Gastroesophageal sphincter (tissue), 4 donors: ENCODE measurements at regions not wholly inside any gene's neighbourhood (a gene's known extent, or its start where the extent isn't known, plus 50 kb on each side); places are given as distances from the start of the nearest gene placed in this dataset.

ENCODE experiments used
- ATAC-seq: fragments of 150-250 bp; one replicate; pipeline ENCODE4 v1.9.1; 2016; ENCODE audit warnings: mild to moderate bottlenecking, moderate library complexity
- H3K27ac ChIP-seq, 4 donors: fragments of 200-600 bp; sonication (generic) in 3 of 4; 1 replicate in 3 of 4; 2 replicates in 1 of 4; pipeline ENCODE4 v1.5.1; 2016 to 2019
- H3K27me3 ChIP-seq: fragments of 200-600 bp; sonication (generic); one replicate; pipeline ENCODE4 v1.5.1; 2019
- H3K36me3 ChIP-seq, 2 donors: fragments of 200-600 bp; sonication (generic); one replicate each; pipeline ENCODE4 v1.5.1; 2019; ENCODE audit warnings: control low read depth in 1 of 2
- H3K4me1 ChIP-seq, 3 donors: fragments of 200-600 bp; sonication (generic); 1 replicate in 2 of 3; 2 replicates in 1 of 3; pipeline ENCODE4 v1.5.1; 2016 to 2019; ENCODE audit warnings: control low read depth in 2 of 3
- H3K4me3 ChIP-seq, 2 donors: fragments of 200-600 bp; sonication (generic); one replicate each; pipeline ENCODE4 v1.5.1; 2019; ENCODE audit warnings: mild to moderate bottlenecking in 1 of 2, moderate library complexity in 1 of 2
- H3K9me3 ChIP-seq, 3 donors: fragments of 200-600 bp; sonication (generic); one replicate each; pipeline ENCODE4 v1.5.1; 2017 to 2019; ENCODE audit warnings: control low read depth in 2 of 3
- EP300 ChIP-seq: sonication (generic); formaldehyde crosslinking; IDR thresholded peaks from one replicate; pipeline ENCODE4 v1.6.1; 2017; ENCODE audit warnings: antibody characterized with exemption, mild to moderate bottlenecking
- POLR2A ChIP-seq, 2 donors: fragments of 450-650 bp; IDR thresholded peaks; one replicate each; pipeline ENCODE4 v1.6.1; 2017; ENCODE audit warnings: antibody characterized with exemption in 2 of 2, mild to moderate bottlenecking in 2 of 2, moderate library complexity in 1 of 2
- POLR2AphosphoS5 ChIP-seq: sonication (generic); formaldehyde crosslinking; IDR thresholded peaks from one replicate; pipeline ENCODE4 v1.6.1; 2017; ENCODE audit warnings: antibody characterized with exemption
- WGBS, 2 donors: methylation state at CpG; one replicate each; pipeline ENCODE4 v1.1.5; 2018; ENCODE audit warnings: low coverage in 1 of 2; 5-methylcytosine and 5-hydroxymethylcytosine counted together
- TF ChIP-seq, protein P1 (sequence below), 4 experiments: fragments of 200-600 bp in 2 of 4; fragments of 450-650 bp in 2 of 4; sonication (generic) in 1 of 4; IDR thresholded peaks; one replicate each; pipeline ENCODE4 v1.5.1; 2017 to 2019; ENCODE audit warnings: antibody characterized with exemption in 4 of 4, mild to moderate bottlenecking in 2 of 4, moderate library complexity in 2 of 4

DNA sequence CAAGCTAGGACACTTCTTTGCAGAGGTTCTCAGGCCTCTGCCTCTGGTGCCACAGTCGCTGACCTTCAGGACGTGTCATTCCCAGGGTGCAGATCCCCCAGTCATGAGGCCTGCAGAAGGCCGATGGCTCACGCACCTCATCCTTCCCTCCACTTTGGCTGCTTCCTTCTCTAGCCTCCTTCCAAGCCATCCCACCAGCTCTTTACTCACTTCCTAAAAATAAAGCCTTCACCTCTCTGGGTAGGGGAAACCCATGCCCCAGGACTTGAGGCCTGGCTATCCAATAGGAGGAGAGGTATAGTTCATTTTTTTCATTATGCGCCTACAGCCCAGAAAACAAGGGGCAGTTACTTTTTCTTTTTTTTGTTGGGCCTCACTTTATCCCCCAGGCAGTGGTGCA lies 91.4 kb downstream of the B3GNT2 start:
- H3K4me3 ChIP-seq = no peak overlapping the region
- ATAC-seq = no peak
- 100% methylated on average over 1 of the region's 5 CpGs; no CpG with 5 or more reads in 1 of the 2 donors for WGBS, 2 donors
- H3K4me1 ChIP-seq = peaks cover 0 to 24% (median 0%) of the 10 kb centered on the region in 3 donors
- no peaks in the 10 kb centered on the region for H3K27me3 ChIP-seq
- no peaks in the 10 kb centered on the region for H3K36me3 ChIP-seq
- no peak for TF ChIP-seq EP300
- no peak for TF ChIP-seq POLR2A (IDR thresholded peaks at IDR 0.05)
- TF ChIP-seq POLR2AphosphoS5 = no peak
- TF ChIP-seq, protein P1, sequence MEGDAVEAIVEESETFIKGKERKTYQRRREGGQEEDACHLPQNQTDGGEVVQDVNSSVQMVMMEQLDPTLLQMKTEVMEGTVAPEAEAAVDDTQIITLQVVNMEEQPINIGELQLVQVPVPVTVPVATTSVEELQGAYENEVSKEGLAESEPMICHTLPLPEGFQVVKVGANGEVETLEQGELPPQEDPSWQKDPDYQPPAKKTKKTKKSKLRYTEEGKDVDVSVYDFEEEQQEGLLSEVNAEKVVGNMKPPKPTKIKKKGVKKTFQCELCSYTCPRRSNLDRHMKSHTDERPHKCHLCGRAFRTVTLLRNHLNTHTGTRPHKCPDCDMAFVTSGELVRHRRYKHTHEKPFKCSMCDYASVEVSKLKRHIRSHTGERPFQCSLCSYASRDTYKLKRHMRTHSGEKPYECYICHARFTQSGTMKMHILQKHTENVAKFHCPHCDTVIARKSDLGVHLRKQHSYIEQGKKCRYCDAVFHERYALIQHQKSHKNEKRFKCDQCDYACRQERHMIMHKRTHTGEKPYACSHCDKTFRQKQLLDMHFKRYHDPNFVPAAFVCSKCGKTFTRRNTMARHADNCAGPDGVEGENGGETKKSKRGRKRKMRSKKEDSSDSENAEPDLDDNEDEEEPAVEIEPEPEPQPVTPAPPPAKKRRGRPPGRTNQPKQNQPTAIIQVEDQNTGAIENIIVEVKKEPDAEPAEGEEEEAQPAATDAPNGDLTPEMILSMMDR (IDR thresholded peaks at IDR 0.05) = no peak
- no peak overlapping the region for H3K27ac ChIP-seq
- H3K9me3 ChIP-seq = peaks cover 0 to 15% (median 0%) of the 10 kb centered on the region in 3 donors

DNA sequence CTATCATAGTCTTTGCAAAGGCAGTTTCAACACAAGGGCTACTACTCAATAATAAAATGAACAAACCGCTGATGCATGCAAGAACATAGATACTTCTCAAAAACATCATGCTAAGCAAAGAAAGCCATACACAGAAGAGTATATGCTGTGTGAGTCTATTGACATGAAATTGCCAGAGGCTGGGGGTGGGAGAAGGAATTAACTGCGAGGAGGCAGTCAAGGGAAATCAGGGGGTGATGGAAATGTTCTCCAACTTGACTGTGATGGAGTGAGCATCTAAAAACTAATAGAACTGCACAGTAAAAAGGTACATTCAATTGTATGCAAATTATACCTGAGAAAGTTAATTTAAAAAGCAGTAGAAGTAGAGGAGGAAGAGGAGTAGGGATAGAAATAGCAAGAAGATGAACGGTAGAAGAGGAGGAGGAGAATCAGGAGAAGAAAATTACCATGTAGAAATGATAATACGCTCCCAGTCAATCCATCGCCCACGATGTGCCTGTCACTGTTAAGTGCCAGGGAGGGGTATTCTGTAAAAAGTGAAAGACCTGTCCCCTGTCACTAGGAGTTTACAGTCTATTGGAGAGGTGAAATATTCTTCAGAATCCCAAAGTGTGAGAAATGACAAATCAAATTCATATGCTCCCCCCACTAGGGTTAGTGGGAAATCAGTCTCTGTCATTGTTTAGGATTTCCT lies 90.3 kb downstream of the B3GNT2 start:
- ATAC-seq = no peak
- Histone ChIP-seq H3K4me1 (peaks cover 0 to 15% (median 0%) of the 10 kb centered on the region in 3 donors), H3K27ac (no peak overlapping the region), H3K27me3 (no peaks in the 10 kb centered on the region), H3K4me3 (no peak overlapping the region), H3K9me3 (peaks cover 0 to 15% (median 0%) of the 10 kb centered on the region in 3 donors), H3K36me3 (no peaks in the 10 kb centered on the region)
- TF ChIP-seq EP300 = no peak
- TF ChIP-seq POLR2A (IDR thresholded peaks at IDR 0.05) = no peak
- TF ChIP-seq POLR2AphosphoS5 = no peak
- TF ChIP-seq, protein P1 (IDR thresholded peaks at IDR 0.05) = no peak
- WGBS, 2 donors = 90 to 91% methylated on average over 6 of the region's 6 CpGs

DNA sequence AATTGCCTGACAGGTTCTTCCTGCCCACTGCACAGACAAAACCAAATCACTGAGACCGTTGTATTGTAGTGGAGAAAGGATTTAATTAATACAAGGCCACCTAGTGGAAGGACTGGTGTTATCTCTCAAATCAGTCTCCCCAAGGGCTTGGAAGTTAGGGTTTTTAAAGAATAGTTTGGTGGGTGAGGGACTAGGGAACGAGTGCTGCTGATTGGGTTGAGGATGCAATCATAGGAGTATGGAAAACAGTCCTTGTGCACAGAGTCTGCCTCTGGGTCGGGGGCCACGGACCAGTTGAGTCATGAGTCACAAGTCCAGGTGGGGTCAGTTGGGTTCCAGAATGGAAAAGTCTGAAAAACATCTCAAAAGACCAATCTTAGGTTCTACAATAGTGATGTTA lies 89.1 kb downstream of the B3GNT2 start:
- ATAC-seq = no peak
- no peaks in the 10 kb centered on the region for H3K27me3 ChIP-seq
- H3K27ac ChIP-seq = no peak overlapping the region
- 78 to 82% methylated on average over 4 of the region's 4 CpGs for WGBS, 2 donors
- H3K4me3 ChIP-seq = no peak overlapping the region
- no peaks in the 10 kb centered on the region for H3K36me3 ChIP-seq
- H3K9me3 ChIP-seq = peaks cover 0 to 15% (median 0%) of the 10 kb centered on the region in 3 donors
- peaks cover 0 to 15% (median 0%) of the 10 kb centered on the region in 3 donors for H3K4me1 ChIP-seq
- TF ChIP-seq EP300 = no peak

DNA sequence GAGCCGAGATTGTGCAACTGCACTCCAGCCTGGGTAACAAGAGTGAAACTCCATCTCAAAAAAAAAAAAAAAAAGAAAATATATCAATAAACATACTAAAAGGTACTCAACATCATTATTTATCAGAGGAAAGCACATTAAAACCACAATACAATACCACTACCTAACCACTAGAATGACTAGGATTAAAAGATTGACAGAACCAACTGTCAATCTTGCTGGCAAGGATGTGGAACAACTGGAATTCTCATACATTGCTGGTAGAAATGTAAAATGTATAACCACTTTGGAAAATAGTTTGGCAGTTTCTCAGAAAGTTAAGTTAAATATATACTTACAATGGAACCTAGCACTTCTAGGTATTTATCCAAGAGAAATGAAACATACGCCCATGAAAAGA lies 88.6 kb downstream of the B3GNT2 start:
- Histone ChIP-seq H3K27ac (no peak overlapping the region), H3K9me3 (peaks cover 0 to 15% (median 0%) of the 10 kb centered on the region in 3 donors), H3K4me1 (peaks cover 0 to 15% (median 0%) of the 10 kb centered on the region in 3 donors), H3K4me3 (no peak overlapping the region), H3K36me3 (no peaks in the 10 kb centered on the region), H3K27me3 (no peaks in the 10 kb centered on the region)
- ATAC-seq = no peak
- WGBS, 2 donors = 50 to 92% methylated on average over 1 to 2 of the region's 2 CpGs
- no peak for TF ChIP-seq POLR2A (IDR thresholded peaks at IDR 0.05)
- no peak for TF ChIP-seq EP300

DNA sequence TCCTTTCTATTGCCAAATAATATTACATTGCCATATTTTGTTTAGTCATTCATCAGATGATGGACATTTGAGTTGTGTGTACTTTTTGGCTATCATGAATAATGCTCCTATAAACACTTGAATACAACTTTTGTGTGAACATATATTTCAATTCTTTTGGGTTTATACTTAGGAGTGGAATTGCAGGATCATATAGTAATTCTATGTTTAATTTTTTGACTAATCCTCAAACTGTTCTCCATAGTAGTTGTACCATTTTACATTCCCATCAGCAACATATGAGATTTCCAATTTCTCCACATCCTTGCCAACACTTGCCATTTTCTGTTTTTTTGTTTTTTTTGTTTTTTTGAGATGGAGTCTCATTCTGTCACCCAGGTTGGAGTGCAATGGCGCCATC lies 87.2 kb downstream of the B3GNT2 start:
- no peak for TF ChIP-seq EP300
- no peak for TF ChIP-seq POLR2AphosphoS5
- no peak for TF ChIP-seq POLR2A (IDR thresholded peaks at IDR 0.05)
- TF ChIP-seq, protein P1 (IDR thresholded peaks at IDR 0.05) = no peak
- H3K9me3 ChIP-seq = peaks cover 0 to 17% (median 0%) of the 10 kb centered on the region in 3 donors
- no peaks in the 10 kb centered on the region for H3K36me3 ChIP-seq
- H3K27me3 ChIP-seq = no peaks in the 10 kb centered on the region
- H3K4me1 ChIP-seq = peaks cover 0 to 7% (median 0%) of the 10 kb centered on the region in 3 donors
- no peak overlapping the region for H3K4me3 ChIP-seq
- no CpG with 5 or more reads among the region's 1 CpG for WGBS, 2 donors
- H3K27ac ChIP-seq = no peak overlapping the region
- ATAC-seq = no peak

DNA sequence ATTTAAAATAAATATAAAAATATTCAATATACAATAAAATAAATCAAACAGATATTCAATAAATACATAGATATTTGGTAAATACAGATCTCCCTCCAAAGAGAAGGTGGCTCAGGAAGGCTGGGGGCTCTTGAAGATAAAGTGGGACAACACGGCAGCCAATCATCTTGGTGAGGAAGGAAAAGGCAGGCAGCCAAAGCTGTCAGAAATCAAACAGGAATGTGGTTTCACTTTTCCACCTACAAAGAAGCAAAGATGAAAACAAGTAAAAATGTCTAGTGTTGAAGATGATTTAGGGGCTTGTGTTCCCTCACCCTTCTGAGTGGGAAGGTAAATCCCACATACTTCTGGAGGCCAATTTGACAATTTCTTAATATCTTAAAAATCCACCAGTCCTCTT lies 85.7 kb downstream of the B3GNT2 start:
- WGBS, 2 donors = 33 to 43% methylated on average over 1 of the region's 1 CpG
- no peak for ATAC-seq
- Histone ChIP-seq H3K27me3 (no peaks in the 10 kb centered on the region), H3K36me3 (no peaks in the 10 kb centered on the region), H3K27ac (no peak overlapping the region), H3K9me3 (peaks cover 0 to 30% (median 0%) of the 10 kb centered on the region in 3 donors), H3K4me1 (no peaks in the 10 kb centered on the region), H3K4me3 (no peak overlapping the region)
- TF ChIP-seq POLR2AphosphoS5 (no peak), EP300 (no peak), POLR2A (IDR thresholded peaks at IDR 0.05) (no peak)
- TF ChIP-seq, protein P1 (IDR thresholded peaks at IDR 0.05) = no peak
